Kidney (tissue), 13 donors: ENCODE measurements at regions not wholly inside any gene's neighbourhood (a gene's known extent, or its start where the extent isn't known, plus 50 kb on each side); places are given as distances from the start of the nearest gene placed in this dataset.

Source experiments
- DNase-seq, 5 donors: peaks; one replicate each; pipeline ENCODE4 v3.0.0-alpha.2; 2013 to 2020
- FAIRE-seq: peaks from 2 replicates; lab custom pipeline; 2012; peaks lifted over from hg19 to GRCh38; lab: Jason Lieb, UNC
- H3K27ac ChIP-seq, 2 donors: one replicate each; pipeline ENCODE4 v1.7.0; 2013; ENCODE audit warnings: low read depth in 2 of 2, low read length in 2 of 2, inconsistent platforms in 1 of 2
- H3K27me3 ChIP-seq: one replicate; pipeline ENCODE4 v1.7.1; 2013; ENCODE audit warnings: low read length, inconsistent platforms; ENCODE audit not compliant: control insufficient read depth, insufficient read depth
- H3K36me3 ChIP-seq, 3 donors: one replicate each; pipeline versions ENCODE4 v1.7.0 to v1.7.1; 2013; ENCODE audit warnings: low read length in 3 of 3, control low read depth in 1 of 3, inconsistent platforms in 1 of 3; ENCODE audit not compliant: insufficient read depth in 3 of 3, control insufficient read depth in 2 of 3
- H3K4me1 ChIP-seq, 3 donors: one replicate each; pipeline versions ENCODE4 v1.7.0 to v1.7.1; 2013; ENCODE audit warnings: low read length in 3 of 3, inconsistent platforms in 1 of 3, low read depth in 1 of 3; ENCODE audit not compliant: control insufficient read depth in 2 of 3, insufficient read depth in 2 of 3
- H3K4me3 ChIP-seq, 3 donors: one replicate each; pipeline versions ENCODE4 v1.7.0 to v1.8.1; 2013; ENCODE audit warnings: low read length in 3 of 3, control low read depth in 1 of 3, inconsistent platforms in 1 of 3
- H3K9ac ChIP-seq, 3 donors: one replicate each; pipeline versions ENCODE4 v1.7.0 to v1.7.1; 2013; ENCODE audit warnings: low read length in 3 of 3, control low read depth in 1 of 3, inconsistent platforms in 1 of 3
- H3K9me3 ChIP-seq, 3 donors: one replicate each; pipeline versions ENCODE4 v1.7.0 to v1.7.1; 2013; ENCODE audit warnings: low read length in 3 of 3, control low read depth in 1 of 3, inconsistent platforms in 1 of 3; ENCODE audit not compliant: control insufficient read depth in 2 of 3, insufficient read depth in 1 of 3
- CTCF ChIP-seq: IDR thresholded peaks from 3 replicates; pipeline ENCODE4 v1.5.1; 2012; ENCODE audit warnings: mild to moderate bottlenecking, moderate library complexity, borderline replicate concordance; ENCODE audit not compliant: insufficient read depth; ENCODE audit errors: extremely low read depth
- intact Hi-C: fragments of 100-400 bp; cut with DNase I; formaldehyde crosslinking; loops from one replicate; pipeline ENCODE4 v1.11.1; 2022
- donor health status: control.
- donor health status: control.
- donor health status: control.
- donor health status: control.
- donor health status: control.
- donor health status: DM: yes; HTN: yes; CAD: no.
- donor health status: Normal renal cell carcinoma (clear cell type).

GRCh38 chr11:8826901-8827560, 84.0 kb upstream of the AKIP1 start:
- DNase-seq (no peak), FAIRE-seq (no peak)
- Histone ChIP-seq H3K27me3 (no peaks in the 10 kb centered on the region), H3K9ac (no peak overlapping the region), H3K27ac (no peak overlapping the region), H3K4me1 (no peaks in the 10 kb centered on the region), H3K9me3 (peaks cover 0 to 2% (median 0%) of the 10 kb centered on the region in 3 donors), H3K4me3 (no peak overlapping the region), H3K36me3 (peaks cover 0 to 2% (median 0%) of the 10 kb centered on the region in 3 donors)
- TF ChIP-seq CTCF: no peak
- intact Hi-C loops: no loop called here

- Histone ChIP-seq H3K9ac (no peak overlapping the region), H3K27me3 (no peaks in the 10 kb centered on the region), H3K36me3 (peaks cover 0 to 2% (median 0%) of the 10 kb centered on the region in 3 donors), H3K9me3 (peaks cover 0 to 2% (median 0%) of the 10 kb centered on the region in 3 donors), H3K4me1 (peaks cover 0 to 6% (median 0%) of the 10 kb centered on the region in 3 donors), H3K4me3 (no peak overlapping the region), H3K27ac (no peak overlapping the region)
- no peak for FAIRE-seq
- intact Hi-C loops: no loop called here
- no peak for TF ChIP-seq CTCF
- DNase-seq: no peak
Observed at GRCh38 chr11:8828046-8828445, 82.9 kb upstream of the AKIP1 start.

- H3K9me3 ChIP-seq: peaks cover 0 to 2% (median 0%) of the 10 kb centered on the region in 3 donors
- no peaks in the 10 kb centered on the region for H3K27me3 ChIP-seq
- peaks cover 0 to 6% (median 0%) of the 10 kb centered on the region in 3 donors for H3K4me1 ChIP-seq
- H3K4me3 ChIP-seq: no peak overlapping the region
- TF ChIP-seq CTCF: no peak
- FAIRE-seq (no peak), DNase-seq (no peak)
- no peak overlapping the region for H3K9ac ChIP-seq
- no peak overlapping the region for H3K27ac ChIP-seq
- intact Hi-C loops: no loop called here
- peaks cover 0 to 2% (median 0%) of the 10 kb centered on the region in 3 donors for H3K36me3 ChIP-seq
Observed at GRCh38 chr11:8828580-8829361, 82.2 kb upstream of the AKIP1 start.
